CD4-positive, alpha-beta T cell (primary cell): ENCODE measurements at regions not wholly inside any gene's neighbourhood (a gene's known extent, or its start where the extent isn't known, plus 50 kb on each side); places are given as distances from the start of the nearest gene placed in this dataset.

Experiments used
- ATAC-seq: fragments of 200-7000 bp; cut with Tn5 transposase; one replicate; pipeline ENCODE4 v1.10.0; 2022; ENCODE audit warnings: mild to moderate bottlenecking; ENCODE audit not compliant: poor library complexity
- CTCF ChIA-PET: fragments of 350-600 bp; sonication (Branson Sonifier 250); formaldehyde crosslinking; loops from one replicate; lab custom pipeline; 2021; ENCODE audit warnings: antibody characterized with exemption, inconsistent platforms; lab: Charles Lee
- POLR2A ChIA-PET: fragments of 350-600 bp; sonication (Branson Sonifier 250); formaldehyde crosslinking; loops from one replicate; lab custom pipeline; 2021; ENCODE audit warnings: antibody characterized with exemption, inconsistent platforms; lab: Charles Lee
- DNase-seq, 14 experiments: peaks; one replicate each; pipeline ENCODE4 v3.0.0-alpha.2; 2013 to 2020; ENCODE audit warnings: mixed read lengths in 2 of 14
- H3K27ac ChIP-seq, 2 donors: one replicate each; pipeline versions ENCODE4 v1.5.1 to v1.7.0; 2013; ENCODE audit warnings: low read length in 2 of 2, low read depth in 1 of 2, mild to moderate bottlenecking in 1 of 2
- H3K27me3 ChIP-seq, 2 experiments: 1 replicate in 1 of 2; 2 replicates in 1 of 2; pipeline versions ENCODE4 v1.6.1 to v1.7.0; 2013; ENCODE audit warnings: low read length in 2 of 2, control low read depth in 1 of 2, mild to moderate bottlenecking in 1 of 2, moderate library complexity in 1 of 2; ENCODE audit not compliant: insufficient read depth in 2 of 2, control insufficient read depth in 1 of 2
- H3K36me3 ChIP-seq: one replicate; pipeline ENCODE4 v1.6.1; 2013; ENCODE audit warnings: low read length, control low read depth; ENCODE audit not compliant: insufficient read depth
- H3K4me1 ChIP-seq: one replicate; pipeline ENCODE4 v1.6.1; 2013; ENCODE audit warnings: low read length, control low read depth; ENCODE audit not compliant: insufficient read depth
- H3K4me3 ChIP-seq: one replicate; pipeline ENCODE4 v1.5.1; 2013; ENCODE audit warnings: mild to moderate bottlenecking, low read length, moderate library complexity
- H3K9me3 ChIP-seq, 2 experiments: 1 replicate in 1 of 2; 2 replicates in 1 of 2; pipeline versions ENCODE4 v1.6.1 to v1.7.0; 2013; ENCODE audit warnings: low read length in 2 of 2, mild to moderate bottlenecking in 2 of 2, control low read depth in 1 of 2, moderate library complexity in 1 of 2; ENCODE audit not compliant: control insufficient read depth in 1 of 2, insufficient read depth in 1 of 2
- H3K27ac Mint-ChIP-seq: one replicate; pipeline ENCODE4 v1.8.0; 2020; ENCODE audit warnings: mixed read lengths
- H3K27me3 Mint-ChIP-seq: one replicate; pipeline ENCODE4 v1.8.0; 2021; ENCODE audit warnings: mixed read lengths
- H3K36me3 Mint-ChIP-seq: one replicate; pipeline ENCODE4 v1.8.0; 2021; ENCODE audit warnings: low read depth, mixed read lengths
- H3K4me1 Mint-ChIP-seq: one replicate; pipeline ENCODE4 v1.8.0; 2021; ENCODE audit warnings: low read depth, mixed read lengths
- H3K4me3 Mint-ChIP-seq: one replicate; pipeline ENCODE4 v1.8.0; 2020; ENCODE audit warnings: mild to moderate bottlenecking, mixed read lengths
- H3K9me3 Mint-ChIP-seq: one replicate; pipeline ENCODE4 v1.8.0; 2020; ENCODE audit warnings: mixed read lengths
- CTCF ChIP-seq: fragments of 200-600 bp; IDR thresholded peaks from one replicate; pipeline ENCODE4 v1.8.0; 2022; ENCODE audit warnings: antibody characterized with exemption, mild to moderate bottlenecking
- intact Hi-C, 2 experiments: fragments of 100-400 bp; cut with DNase I in 1 of 2; cut with micrococcal nuclease in 1 of 2; formaldehyde crosslinking; loops; one replicate each; pipeline versions ENCODE4 v1.15.1 to v1.9.0; 2023 to 2025; cut with DNase I, micrococcal nuclease

DNA sequence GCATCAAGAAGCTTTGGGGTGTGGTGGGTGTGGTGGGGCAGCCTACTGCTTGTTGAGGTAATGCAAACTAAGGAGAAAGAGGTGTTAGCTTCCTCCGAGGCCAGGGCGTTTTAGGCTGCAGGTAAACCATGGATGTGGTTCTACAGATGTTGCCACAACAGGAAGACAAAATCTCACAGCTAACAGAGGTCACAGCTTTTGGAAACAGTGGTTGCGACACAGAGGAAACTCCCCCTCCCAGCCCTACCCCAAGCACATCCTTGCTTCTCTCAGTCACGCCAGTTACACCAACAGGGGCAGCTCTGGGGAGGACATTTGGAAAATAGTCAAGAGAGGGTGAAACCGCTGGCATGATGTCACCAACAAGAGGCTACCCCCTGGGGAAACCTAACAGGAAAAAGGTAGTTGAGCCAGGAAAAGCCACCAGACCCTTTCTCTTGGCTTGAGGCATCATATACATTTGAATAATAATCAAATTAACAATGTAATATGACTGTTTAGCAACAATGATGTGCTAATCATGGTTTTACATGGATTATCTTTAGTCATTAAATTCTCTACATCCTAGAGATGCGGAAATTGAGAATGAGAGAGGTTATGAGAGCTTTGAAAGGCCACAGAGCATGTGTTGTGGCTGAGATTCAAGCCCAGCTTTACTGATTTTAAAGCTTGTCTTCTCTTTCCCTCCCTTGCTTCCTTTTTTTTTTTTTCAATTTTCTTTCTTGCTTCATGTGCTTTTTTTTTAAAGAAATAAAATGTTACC is 82.2 kb upstream of the IL12B start:
- DNase-seq: peak; percentile 38 to 95 (median 52)
- H3K27me3 ChIP-seq: no peaks in the 10 kb centered on the region
- H3K4me1 ChIP-seq: peaks cover 38% of the 10 kb centered on the region
- no peak for TF ChIP-seq CTCF
- Mint-ChIP-seq H3K4me3 (peak overlapping the region; percentile 3), H3K9me3 (no peaks in the 10 kb centered on the region), H3K27me3 (no peaks in the 10 kb centered on the region), H3K27ac (peak overlapping the region; percentile 66), H3K36me3 (no peaks in the 10 kb centered on the region), H3K4me1 (peaks cover 40% of the 10 kb centered on the region)
- ChIA-PET CTCF (interaction anchor here (1.1 to 1.2 kb wide), 3 partner anchors 51 to 255 kb away, joined by 3 to 5 read pairs (median 3); no protein-coding TSS in a partner anchor), POLR2A (interaction anchor here (0.5 to 1.5 kb wide), 12 partner anchors 8 to 590 kb away, joined by 3 to 5 read pairs (median 4); no protein-coding TSS in a partner anchor)
- H3K27ac ChIP-seq: peak overlapping the region in 1 of 2 donors; percentile 50
- intact Hi-C loops: loop anchor here (5.0 to 10.0 kb wide), 2 partner anchors 78 to 80 kb away; partner anchors contain the start of gene IL12B (in 2 of the 2)
- H3K36me3 ChIP-seq: no peaks in the 10 kb centered on the region
- ATAC-seq: peak; percentile 93
- H3K9me3 ChIP-seq: no peaks in the 10 kb centered on the region
- H3K4me3 ChIP-seq: no peak overlapping the region

GRCh38 chr5:159414021-159414420 is 83.7 kb upstream of the IL12B start:
- DNase-seq: no peak
- Mint-ChIP-seq H3K27ac (no peak overlapping the region), H3K27me3 (no peaks in the 10 kb centered on the region), H3K36me3 (no peaks in the 10 kb centered on the region), H3K4me3 (no peak overlapping the region), H3K4me1 (peaks cover 40% of the 10 kb centered on the region), H3K9me3 (no peaks in the 10 kb centered on the region)
- Histone ChIP-seq H3K9me3 (no peaks in the 10 kb centered on the region), H3K4me3 (no peak overlapping the region), H3K27me3 (no peaks in the 10 kb centered on the region), H3K27ac (no peak overlapping the region), H3K36me3 (no peaks in the 10 kb centered on the region), H3K4me1 (peaks cover 36% of the 10 kb centered on the region)
- TF ChIP-seq CTCF: no peak
- CTCF ChIA-PET: no interaction called here
- POLR2A ChIA-PET: no interaction called here
- no peak for ATAC-seq
- intact Hi-C loops: loop anchor here (5.0 to 10.0 kb wide), 2 partner anchors 79 to 82 kb away; partner anchors contain the start of gene IL12B (in 2 of the 2)

DNA sequence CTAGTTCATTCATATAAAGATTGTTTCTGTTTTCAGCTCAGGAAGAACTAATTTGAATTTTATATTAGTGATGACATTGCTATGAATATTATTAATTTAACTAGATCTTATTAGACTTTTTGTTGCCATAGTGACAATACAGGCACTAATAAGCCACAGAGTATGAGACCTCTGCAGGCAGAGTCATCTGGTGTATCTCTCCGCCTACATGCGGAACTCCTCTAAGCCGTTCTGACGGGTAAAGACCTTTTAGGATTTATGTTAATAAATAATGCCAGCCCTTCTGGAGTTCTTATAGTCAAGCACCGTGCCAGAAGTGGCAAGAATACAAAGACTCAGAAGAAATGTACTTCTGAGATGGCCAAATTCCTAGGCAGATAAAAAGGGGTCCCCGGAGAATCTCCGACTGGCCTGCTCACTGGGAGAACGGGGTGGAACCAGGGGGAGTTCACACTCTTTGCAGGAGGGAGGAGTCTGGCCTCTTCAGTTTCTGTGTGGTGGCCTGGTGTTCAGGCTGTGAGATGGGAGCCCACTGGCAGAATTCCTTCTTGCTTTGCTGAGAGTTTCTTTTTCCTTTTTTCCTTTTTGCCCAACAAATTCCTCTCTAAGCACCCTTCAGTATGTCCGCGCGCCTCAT is 85.1 kb upstream of the IL12B start:
- Histone ChIP-seq H3K27me3 (no peaks in the 10 kb centered on the region), H3K9me3 (no peaks in the 10 kb centered on the region), H3K4me3 (no peak overlapping the region), H3K36me3 (no peaks in the 10 kb centered on the region), H3K4me1 (peaks cover 29% of the 10 kb centered on the region), H3K27ac (no peak overlapping the region)
- CTCF ChIA-PET: no interaction called here
- DNase-seq (no peak), ATAC-seq (no peak)
- intact Hi-C loops: loop anchor here in 1 of 2 experiments (10.0 kb wide), 1 partner anchor 81 kb away; the partner anchor contains the start of gene IL12B
- H3K4me3 Mint-ChIP-seq: no peak overlapping the region
- H3K36me3 Mint-ChIP-seq: no peaks in the 10 kb centered on the region
- H3K27me3 Mint-ChIP-seq: no peaks in the 10 kb centered on the region
- H3K4me1 Mint-ChIP-seq: peaks cover 31% of the 10 kb centered on the region
- POLR2A ChIA-PET: no interaction called here
- H3K27ac Mint-ChIP-seq: no peak overlapping the region
- TF ChIP-seq CTCF: no peak
- H3K9me3 Mint-ChIP-seq: no peaks in the 10 kb centered on the region
